H1 (cell line): ENCODE measurements at regions not wholly inside any gene's neighbourhood (a gene's known extent, or its start where the extent isn't known, plus 50 kb on each side); places are given as distances from the start of the nearest gene placed in this dataset.

Experiments
- POLR2A ChIP-seq, 2 experiments: IDR thresholded peaks; 1 replicate in 1 of 2; 2 replicates in 1 of 2; pipeline ENCODE4 v1.6.1; 2011; ENCODE audit warnings: low read depth in 2 of 2, low read length in 2 of 2, mild to moderate bottlenecking in 2 of 2; ENCODE audit errors: control extremely low read depth in 1 of 2
- RAD21 ChIP-seq, 2 experiments: IDR thresholded peaks in 1 of 2; conservative IDR thresholded peaks in 1 of 2; 2 replicates each; pipeline ENCODE4 v1.6.1; 2011; ENCODE audit warnings: low read depth in 2 of 2, low read length in 2 of 2, improper control_type of control experiment in 1 of 2, inconsistent platforms in 1 of 2, mild to moderate bottlenecking in 1 of 2, moderate library complexity in 1 of 2
- TAF1 ChIP-seq: IDR thresholded peaks from 2 replicates; pipeline ENCODE4 v1.6.1; 2011; ENCODE audit warnings: mild to moderate bottlenecking, low read depth, low read length

DNA sequence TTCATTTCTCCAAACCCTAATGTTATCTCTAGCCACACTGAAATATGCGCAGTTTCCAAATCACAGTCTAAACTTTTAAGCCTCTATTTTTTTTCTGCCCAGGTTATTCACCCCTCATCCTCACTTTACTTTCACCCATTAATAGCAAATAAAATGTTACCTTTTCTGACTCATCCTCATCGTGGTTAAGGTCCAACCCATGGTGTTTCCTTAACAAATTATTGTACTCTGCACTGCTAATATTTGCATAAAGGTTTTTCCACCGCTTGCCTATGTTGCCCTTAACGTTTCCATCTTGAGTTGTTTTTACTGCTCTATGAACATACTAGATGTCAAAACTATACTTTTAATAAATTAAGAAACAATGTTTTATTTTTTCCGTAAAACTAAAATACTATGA is 780.9 kb upstream of the KLHL1 start:
- TF ChIP-seq POLR2A (IDR thresholded peaks at IDR 0.05; ENCODE audit: control extremely low read depth in 1 of 2, low read depth in 2 of 2, low read length in 2 of 2) (no peak), RAD21 (IDR thresholded peaks at IDR 0.05 in 1 of 2, conservative IDR thresholded peaks at IDR 0.05 in 1 of 2; ENCODE audit: low read depth in 2 of 2, low read length in 2 of 2) (no peak), TAF1 (no peak)
